Activated T-cell treated with anti-CD3 and anti-CD28 coated beads, Interleukin-2, amount 50 U/mL, for 4 hours (primary cell): ENCODE measurements at regions not wholly inside any gene's neighbourhood (a gene's known extent, or its start where the extent isn't known, plus 50 kb on each side); places are given as distances from the start of the nearest gene placed in this dataset.

Source experiments
- ATAC-seq, 2 donors: fragments of 200-7000 bp; cut with Tn5 transposase; one replicate each; pipeline ENCODE4 v1.10.0; 2021
- DNase-seq: peaks from one replicate; pipeline ENCODE4 v3.0.0-alpha.2; 2020
- H3K27me3 Mint-ChIP-seq: one replicate; pipeline ENCODE4 v1.8.0; 2021; ENCODE audit warnings: low read depth, mixed read lengths
- H3K36me3 Mint-ChIP-seq: one replicate; pipeline ENCODE4 v1.8.0; 2022; ENCODE audit warnings: mixed read lengths; ENCODE audit not compliant: insufficient read depth
- H3K4me1 Mint-ChIP-seq: one replicate; pipeline ENCODE4 v1.8.0; 2021; ENCODE audit warnings: low read depth, mixed read lengths
- H3K4me3 Mint-ChIP-seq: one replicate; pipeline ENCODE4 v1.8.0; 2021; ENCODE audit warnings: mild to moderate bottlenecking, moderate library complexity, mixed read lengths
- H3K9me3 Mint-ChIP-seq: one replicate; pipeline ENCODE4 v1.8.0; 2021; ENCODE audit warnings: mixed read lengths

DNA sequence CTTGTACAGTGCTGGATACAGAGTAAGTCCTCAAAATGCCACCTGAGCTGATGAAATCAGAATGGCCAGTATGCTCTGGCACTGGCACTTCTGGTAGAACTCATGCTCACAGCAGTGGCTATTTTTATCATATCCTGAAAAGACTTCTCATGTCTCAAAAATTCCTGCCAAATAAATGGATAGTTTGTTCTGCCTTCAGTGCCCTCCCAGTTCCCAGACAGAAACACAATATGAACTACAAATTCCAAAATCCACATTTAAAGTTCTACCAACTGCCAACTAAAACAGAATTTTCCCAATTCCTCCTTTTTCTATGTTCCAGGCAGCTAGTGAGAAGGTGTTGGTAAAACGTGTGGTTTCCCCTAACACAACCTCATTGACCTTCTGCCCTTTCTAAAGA is 51.4 kb upstream of the RGS1 start:
- no peak for ATAC-seq
- no peak for DNase-seq
- Mint-ChIP-seq H3K36me3 (no peaks in the 10 kb centered on the region), H3K27me3 (no peaks in the 10 kb centered on the region), H3K9me3 (no peaks in the 10 kb centered on the region), H3K4me3 (no peak overlapping the region), H3K4me1 (peaks cover 39% of the 10 kb centered on the region)
